HG02938 (cell line): ENCODE measurements at regions not wholly inside any gene's neighbourhood (a gene's known extent, or its start where the extent isn't known, plus 50 kb on each side); places are given as distances from the start of the nearest gene placed in this dataset.
"Not testable (repeated sequence)": the region's sequence is repeated elsewhere in the genome, so short reads cannot be mapped to it uniquely, and the experiment has no call there.

Experiments
- ATAC-seq: cut with Tn5 transposase; IDR thresholded peaks from one replicate; pipeline ENCODE4 v1.9.1; 2021; ENCODE audit warnings: mild to moderate bottlenecking, moderate library complexity; ENCODE audit not compliant: unreplicated experiment

DNA sequence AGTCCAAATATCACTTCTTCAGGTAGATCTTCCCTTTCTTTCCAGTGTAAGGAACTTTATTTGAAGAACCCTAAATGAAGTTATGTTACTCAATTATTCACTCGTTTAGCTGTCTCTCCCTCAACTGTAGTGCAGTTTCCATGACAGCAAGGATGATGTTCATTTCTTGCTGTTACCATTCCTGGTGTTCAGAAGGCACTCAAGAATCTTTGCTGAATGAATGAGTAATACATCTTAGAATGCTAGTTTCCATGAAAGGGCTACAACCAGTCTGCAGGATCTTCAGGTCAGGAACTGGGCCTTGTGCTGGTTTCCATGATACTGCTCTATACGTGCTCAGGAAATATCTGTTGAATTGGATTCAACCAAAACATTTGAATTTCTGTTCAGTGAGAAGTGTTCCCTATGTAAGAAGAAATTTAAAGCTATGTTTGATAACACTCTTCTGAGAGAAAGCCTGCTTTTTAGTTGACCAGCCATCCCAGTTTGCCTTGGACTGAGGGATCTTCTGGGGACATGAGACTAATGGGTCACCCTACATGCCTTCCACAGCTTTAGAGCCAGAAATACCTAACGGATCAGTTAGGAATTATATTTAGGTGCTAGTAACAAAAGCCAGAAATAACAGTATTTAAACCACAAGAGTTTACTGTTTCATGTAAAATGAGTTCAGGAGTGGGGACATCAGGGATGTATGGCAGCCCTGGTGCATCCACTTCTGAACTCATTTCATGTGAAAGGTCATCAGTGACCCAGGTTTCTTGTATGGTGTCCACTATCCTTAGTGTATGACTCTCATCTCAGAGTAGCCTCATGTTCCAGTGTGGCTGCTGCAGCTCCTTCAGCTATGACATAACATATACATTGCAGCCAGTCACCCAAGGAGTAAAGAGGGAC, 500.1 kb upstream of the SGCD start:
- ATAC-seq: no peak

DNA sequence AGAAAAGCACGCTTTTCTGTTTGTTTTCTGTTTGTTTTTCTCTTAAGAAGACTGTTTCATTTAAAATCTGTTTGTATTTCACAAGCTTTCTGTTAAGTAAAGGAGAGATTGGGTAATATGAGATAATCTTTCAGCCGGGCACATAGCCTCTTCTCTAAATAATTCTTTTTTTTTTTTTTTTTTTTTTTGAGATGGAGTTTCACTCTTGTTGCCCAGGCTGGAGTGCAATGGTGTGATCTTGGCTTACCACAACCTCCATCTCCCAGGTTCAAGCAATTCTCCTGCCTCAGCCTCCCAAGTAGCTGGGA, 499.5 kb upstream of the SGCD start:
- ATAC-seq: not testable (repeated sequence)

DNA sequence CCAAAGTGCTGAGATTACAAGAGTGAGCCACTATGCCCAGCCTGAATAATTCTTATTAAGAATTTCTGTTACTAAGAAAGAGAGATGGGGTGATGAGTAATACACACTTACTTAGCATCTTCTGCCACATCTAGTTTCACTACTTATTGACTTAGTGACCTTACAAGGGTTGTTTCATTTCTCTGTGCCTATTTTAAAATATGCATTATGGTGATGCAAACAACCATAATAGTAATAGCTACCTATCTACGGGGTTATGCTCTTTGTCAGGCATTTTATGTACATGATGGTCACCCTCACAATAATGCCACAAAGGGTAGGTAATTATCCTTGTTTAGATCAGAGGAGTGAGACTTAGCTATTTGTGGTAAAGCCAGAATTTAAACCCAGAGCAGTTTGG, 499.0 kb upstream of the SGCD start:
- peak; percentile 99 for ATAC-seq

DNA sequence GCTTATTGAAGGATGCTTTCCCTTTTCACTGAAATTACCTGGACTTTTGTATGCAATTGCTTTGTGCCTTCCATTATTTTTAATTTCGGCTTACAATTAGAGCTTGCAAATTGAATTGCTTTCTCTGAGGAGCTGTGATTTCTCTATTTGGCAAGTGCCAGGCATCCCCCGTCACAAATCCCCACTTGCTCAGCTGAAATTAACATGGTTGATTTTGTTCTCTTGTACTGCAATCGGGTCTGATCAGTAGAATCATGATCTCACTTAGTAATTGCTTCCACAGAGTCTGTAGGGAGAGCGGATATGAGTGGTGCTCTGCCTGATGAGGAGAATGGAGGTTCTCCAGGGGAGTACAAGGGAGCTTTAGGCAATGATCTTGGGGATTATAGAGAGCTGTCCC, 495.5 kb upstream of the SGCD start:
- no peak for ATAC-seq

DNA sequence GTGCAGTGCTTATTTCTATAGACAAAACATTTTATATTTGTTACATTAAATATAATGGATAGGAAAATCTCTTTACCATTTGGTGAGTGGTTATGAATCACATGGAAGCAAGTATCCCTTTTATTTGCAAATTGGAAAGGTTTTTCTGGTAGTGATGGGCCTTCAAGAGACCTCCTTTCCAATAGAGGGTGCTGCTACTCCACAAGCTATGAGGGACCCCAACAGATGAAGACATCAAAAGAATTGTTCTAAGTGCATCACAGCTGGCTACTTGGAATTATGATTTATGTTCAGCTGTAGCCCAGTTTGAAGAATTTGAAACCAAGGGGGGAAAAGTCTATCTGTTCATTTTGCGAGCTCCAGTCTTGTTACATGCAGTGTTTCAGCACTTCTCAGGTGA, 493.7 kb upstream of the SGCD start:
- ATAC-seq: no peak

DNA sequence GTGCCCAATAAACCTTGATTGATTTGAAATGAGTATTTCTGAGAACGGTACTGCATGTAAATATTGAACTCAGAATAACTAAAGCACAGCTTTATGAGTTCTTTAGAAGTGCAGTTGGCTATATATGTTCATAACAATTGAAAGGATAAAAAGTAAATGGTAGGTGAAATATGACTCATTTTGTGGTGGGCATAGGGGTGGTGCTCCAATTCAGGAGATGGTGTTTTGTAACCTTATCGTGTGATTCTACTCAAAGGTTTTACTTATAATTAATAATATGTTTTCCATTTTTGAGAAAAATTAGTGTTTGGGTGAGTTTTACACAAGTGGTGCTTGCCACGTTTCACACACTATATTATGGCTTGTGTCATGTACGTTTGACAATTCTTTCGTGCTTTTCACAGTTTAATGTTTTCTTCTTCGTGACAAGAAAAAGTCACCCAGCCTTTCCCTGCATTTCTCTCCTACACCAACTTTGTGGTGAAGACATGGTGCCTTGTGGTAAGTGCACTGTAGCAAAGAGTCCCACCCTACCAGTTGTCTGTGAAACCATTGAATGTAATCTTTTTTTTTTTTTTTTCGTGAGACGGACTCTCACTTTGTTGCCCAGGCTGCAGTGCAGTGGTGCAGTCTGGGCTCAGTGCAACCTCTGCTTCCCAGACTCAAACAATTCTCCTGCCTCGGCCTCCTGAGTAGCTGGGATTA, 492.5 kb upstream of the SGCD start:
- no peak for ATAC-seq

DNA sequence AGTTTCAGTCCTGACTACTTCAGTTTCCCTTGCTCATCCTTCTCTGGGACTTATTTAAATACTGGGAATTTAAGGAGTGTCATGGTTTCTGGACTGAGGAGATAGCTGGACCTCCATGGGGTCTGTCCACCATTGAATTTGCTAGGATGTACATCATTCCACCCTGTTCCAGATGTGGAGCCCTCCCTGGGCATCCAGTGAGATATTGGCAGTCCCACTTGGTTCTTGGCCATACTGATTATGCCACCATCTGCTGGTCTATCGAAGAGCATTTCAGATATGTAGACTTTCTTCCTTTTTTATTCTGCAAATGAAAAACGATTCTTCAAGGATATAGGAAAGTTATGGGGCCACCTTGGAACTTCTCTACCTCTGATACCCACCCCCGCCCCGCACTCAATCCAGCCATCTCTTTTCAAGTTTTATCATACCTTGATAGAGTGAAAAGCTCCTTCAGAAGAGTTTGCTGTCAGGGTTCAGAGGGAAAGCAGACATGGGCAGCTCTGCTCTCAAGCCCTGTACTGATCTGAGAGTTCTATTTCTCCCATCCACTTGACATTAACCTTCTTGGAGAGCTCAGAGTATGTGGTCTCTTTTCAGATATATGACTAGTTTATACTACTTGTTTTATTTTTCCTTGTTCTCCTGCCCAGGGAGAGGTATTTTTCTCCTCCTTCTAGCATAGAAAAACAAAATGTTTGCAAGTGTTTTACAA, 490.7 kb upstream of the SGCD start:
- ATAC-seq: no peak

DNA sequence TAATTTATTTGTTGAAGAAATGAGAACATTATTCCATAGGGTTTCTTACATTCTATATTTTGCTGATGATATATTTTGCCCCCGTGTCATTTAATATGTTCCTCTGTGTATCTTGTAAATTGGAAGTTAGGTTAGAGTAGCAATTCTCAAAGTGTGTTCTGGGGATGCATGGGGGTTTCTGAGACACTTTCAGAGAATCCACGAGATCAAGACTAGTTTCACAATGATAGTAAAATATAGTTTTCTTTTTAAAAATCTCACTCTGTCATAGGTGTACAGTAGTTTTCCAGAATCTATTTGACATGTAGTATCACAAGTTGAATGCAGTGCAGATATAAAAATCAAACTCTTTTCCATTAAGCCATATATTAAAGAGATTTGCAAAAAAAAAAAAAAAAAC, 488.6 kb upstream of the SGCD start:
- ATAC-seq: no peak

DNA sequence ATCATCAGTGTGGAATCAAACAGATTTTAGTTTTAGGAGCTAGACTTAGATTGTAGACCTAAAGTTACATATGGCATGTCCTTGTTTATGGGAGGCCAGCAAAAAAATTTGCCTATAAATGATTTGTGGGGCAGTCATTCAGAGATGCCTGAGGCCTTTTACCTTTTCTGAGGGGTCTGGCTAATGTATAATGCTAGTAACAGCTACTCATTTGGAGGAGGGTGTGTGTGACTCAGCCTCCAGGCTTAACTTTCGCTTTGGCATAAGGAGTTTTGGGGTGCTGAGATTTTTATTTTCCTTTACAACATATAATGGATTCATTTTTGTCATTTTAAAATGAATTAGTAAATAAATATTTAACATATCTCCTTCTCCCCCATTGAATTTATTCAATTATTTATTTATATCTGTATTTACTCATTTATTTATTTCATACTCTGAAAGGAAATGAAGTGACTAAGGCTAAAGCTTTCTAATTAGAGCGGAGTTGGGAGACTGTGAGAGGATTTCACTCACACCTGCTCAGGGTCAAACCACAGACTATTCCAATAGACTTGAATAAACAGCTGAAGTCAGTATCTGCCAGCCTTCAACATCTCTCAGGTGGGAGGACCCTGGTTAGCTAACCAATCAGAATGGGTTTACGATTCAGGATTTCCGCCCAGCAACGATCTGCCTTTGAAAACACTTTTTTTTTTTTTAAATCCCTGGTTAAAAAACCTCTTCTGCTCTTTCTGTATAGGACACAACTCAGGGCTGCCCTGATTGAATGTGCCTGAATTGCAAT, 487.5 kb upstream of the SGCD start:
- ATAC-seq: no peak

DNA sequence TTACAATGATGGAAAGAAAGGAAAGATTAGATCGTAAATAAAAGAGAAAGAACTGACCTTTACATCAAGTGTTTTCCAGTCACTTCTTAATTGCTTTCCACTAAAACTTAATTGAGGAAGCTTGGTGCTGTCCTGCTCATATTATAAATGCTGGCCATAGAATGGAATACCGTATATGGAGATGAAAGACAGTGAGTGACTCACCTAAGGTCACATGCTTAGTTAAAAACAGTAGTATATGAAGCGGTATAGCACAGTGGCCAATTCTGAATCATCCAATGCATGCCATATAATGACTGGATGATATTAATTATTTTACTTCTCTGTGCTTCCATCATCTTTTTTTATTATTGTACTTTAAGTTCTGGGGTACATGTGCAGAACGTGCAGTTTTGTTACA, 482.4 kb upstream of the SGCD start:
- ATAC-seq: no peak

DNA sequence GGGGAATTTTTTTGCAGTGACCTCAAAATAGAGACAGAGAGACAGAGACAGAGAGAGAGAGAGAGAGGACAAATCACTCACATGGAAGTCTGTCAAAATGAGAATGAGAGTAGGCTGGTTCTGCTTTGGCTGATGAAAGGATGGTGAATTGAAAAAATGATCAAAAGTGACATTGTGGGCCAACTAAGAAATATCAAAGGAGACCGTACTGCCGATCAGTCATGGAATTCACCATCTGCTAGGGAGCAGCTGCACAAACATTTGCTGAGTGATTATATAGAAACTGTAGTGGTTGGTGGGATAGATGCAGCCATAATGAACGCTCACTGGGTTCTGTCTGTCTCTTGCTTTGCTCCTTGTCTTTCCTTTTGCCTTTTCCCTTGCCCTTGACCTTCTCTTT, 476.6 kb upstream of the SGCD start:
- no peak for ATAC-seq

DNA sequence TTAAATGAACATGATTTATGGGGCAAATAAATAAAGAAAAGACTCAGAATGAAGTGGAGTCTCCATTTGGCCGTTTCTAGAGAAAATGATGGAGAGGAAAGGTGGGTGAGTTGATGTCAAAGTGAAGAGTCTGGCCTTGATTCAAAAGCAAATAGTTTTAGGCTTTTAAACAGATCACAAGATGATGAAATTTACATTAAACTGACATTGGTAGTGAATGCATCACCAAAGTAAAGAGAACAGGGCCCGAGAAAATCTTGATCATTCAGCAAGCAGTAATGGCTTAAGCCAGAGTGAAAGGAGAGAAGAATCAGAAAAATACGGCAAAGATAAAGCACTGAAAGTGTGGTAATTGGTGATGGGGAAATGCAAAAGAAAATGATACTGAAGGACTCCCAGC, 460.0 kb upstream of the SGCD start:
- no peak for ATAC-seq

DNA sequence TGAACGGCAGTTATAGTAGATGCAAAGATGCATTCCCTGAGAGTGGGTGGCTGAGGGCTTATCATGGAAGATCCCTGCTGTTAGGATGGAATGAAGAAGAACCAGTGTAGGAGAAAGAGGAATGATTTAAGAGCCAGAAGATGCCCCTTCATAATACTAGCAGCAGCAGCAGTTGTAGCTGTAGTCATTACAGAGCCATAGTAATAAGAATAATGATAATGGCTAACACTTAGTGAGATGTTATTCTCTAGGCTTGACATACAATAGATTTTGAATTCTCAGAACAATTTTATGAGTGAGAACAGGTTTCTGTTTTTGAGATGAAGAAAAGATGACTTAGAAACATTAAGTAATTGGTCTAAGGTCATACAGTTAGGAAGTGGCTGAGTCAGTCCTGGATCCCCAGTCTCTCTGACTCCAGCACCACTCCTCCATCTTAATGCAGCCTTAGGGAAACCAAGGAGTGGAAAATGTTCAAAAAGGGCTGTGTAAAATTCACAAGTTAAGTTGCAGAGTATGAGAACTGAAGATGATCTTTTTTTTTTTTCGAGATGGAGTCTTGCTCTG, 459.4 kb upstream of the SGCD start:
- ATAC-seq: no peak

DNA sequence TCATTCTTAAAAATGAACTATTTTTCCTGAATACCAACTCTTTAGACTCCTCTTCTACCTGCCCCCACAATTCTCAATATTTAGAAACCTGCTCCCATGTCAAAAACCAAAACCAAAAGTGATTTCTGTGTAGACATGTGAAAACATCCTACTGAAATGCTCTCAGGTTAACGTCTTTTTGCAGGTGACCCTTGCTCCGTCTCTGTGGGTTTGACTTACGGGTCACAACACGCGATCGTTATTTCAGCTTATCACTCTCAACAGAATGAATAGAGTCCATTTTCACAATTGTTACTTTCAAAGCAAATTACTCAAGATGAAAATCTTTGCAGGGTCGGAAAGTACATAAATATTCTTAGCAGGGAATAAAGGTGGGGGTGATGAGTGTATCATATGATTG, 456.3 kb upstream of the SGCD start:
- no peak for ATAC-seq

DNA sequence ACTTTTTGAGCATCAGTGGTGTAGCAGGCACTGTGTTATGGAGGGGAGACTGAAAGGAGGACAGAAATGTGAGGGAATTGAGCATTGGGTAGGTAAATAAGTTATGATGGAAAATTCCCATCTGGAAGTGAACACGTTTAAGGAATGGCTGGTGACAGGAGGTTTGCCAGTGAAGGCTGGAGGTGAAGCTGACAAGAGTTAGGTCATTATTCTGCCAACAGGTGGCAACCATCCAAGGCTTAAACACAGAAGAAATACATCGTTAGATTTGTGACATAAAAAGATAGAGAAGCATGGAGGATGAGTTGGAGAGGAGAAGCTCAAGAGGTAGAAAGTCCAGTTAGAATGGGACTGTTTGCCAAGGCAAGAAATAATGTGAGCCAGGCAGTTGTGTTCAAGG, 455.3 kb upstream of the SGCD start:
- ATAC-seq: no peak

DNA sequence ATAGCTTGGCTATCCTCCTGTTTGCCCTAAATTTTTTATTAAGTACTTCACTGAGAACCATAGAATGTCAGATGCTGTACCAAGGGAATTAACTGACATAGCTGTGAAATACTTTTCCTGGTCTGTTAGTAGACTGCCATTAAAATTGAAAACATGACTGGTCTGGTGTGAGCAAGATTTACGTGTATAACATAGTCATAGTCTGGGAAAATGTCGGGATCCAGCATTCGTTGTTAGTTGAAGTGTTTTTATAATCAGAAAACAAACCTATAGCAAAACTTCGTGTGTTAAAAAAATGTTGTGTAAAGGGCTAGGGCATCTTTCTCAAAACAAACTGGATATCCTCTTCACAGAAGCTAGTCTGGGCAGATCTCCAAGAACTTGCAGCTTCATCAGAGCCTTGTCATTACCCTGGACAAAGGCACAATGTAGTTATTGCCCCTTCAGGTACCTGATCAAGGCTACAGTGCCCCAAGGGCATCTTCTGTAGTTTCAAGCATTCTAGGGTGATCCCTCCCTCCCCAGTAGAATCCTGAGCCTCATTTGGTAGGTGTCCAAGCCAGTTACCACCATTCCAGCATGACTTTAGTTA, 454.2 kb upstream of the SGCD start:
- ATAC-seq: no peak

DNA sequence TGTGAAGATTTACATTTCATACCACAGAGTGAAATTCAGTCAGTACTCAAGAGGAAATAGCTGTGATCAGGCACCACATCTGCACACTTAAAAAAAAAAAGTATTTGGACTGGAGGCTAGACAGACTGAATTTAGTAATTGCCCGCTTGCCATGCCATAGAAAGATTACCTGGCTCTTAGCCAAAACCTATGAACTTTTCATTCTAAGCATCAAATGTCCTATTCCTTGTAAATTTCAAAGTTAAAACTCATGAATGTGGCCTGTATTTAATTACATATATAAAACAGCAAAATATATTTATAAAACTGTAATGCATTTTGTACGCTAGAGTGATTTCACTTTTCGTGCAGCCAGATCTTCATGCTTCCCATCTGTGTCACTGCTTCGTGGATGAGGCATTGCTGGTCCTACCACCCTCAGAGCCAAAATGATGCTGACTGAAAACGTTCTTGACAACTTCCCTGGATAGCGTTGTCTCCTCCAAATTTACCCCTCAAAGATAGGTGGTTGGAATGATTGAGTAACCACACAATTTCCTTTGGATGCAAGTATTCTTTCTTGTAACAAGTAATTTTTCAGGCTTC, 447.9 kb upstream of the SGCD start:
- ATAC-seq: no peak

DNA sequence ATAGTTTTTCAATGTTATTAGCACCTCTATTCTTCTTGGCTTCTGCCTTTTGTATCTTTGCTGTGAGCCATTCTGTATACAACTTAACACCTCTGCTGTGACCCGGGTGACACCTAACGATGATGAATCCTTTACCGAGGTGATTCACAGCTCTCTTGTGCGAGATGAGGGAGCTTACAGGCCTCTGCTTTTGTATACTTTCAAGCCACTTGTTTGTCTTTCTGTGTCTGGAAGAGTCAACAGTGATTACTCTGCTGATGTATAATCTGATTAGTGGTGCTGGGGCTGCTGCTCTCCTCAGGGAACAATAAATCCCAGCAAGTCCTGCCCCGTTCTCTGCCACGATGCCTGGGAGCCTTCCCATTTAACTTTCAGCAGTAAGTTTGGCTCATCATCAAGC, 442.9 kb upstream of the SGCD start:
- no peak for ATAC-seq

DNA sequence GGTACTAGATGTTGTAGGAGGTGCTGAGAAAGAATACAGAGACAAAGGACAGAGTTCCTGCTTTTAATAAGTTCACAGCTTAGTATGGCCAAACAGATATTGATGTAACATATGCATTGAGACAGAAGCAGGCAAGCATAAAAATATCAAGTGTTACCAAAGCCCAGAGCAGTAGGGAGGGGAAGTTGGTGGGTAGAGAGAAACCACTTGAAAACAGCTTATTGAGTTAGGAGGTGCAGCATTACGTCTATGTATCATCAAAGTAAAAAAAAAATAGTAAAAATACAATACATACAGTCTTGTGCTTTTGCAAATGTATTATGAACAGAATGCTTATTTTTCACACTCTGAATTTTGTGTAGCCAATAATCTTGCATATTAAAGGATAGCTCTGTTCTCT, 441.8 kb upstream of the SGCD start:
- ATAC-seq: no peak
